ENCODE measurements at regions not wholly inside any gene's neighbourhood (a gene's known extent, or its start where the extent isn't known, plus 50 kb on each side); places are given as distances from the start of the nearest gene placed in this dataset.

DNA sequence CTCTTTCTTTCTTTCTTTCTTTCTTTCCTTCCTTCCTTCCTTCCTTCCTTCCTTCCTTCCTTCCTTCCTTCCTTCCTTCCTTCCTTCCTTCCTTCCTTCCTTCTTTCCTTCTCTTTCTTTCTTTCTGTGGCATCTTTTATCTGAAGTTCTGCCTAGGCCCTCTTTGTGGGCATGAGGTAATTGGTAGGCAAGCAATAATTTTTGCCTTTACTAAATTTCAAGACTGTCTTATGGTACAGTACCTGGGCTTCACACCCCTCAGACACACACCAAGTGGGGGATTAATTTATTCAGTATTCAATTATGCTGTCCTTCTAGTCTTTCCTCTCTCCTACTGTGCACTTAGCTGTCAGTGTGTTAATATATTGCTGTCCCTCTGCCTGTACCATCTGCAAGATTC is 155.5 kb downstream of the OXSM start:
- Histone ChIP-seq H3K9ac (ENCODE audit: insufficient read depth, low read length) (no peak overlapping the region), H3K27me3 (ENCODE audit: control insufficient read depth, insufficient read depth, low read length) (no peaks in the 10 kb centered on the region), H3K4me3 (replicated peaks in 1 of 4; ENCODE audit: control extremely low read depth in 1 of 4, insufficient read depth in 1 of 4, low read depth in 3 of 4, low read length in 4 of 4) (no peak overlapping the region), H4K20me1 (ENCODE audit: control insufficient read depth, extremely low read depth, insufficient read depth, low read length) (no peaks in the 10 kb centered on the region), H3K9me3 (ENCODE audit: control insufficient read depth, insufficient read depth, low read depth, low read length) (no peaks in the 10 kb centered on the region), H3K4me1 (ENCODE audit: control insufficient read depth, extremely low read depth, insufficient read depth, low read length) (no peaks in the 10 kb centered on the region), H3K36me3 (ENCODE audit: control insufficient read depth, insufficient read depth, low read length) (no peaks in the 10 kb centered on the region), H3K4me2 (ENCODE audit: extremely low read depth, insufficient read depth, low read length) (no peak overlapping the region), H2AFZ (ENCODE audit: low read length) (no peak overlapping the region), H3K27ac (ENCODE audit: insufficient read depth, low read length) (no peak overlapping the region), H3K79me2 (ENCODE audit: control insufficient read depth, insufficient read depth, low read length) (no peaks in the 10 kb centered on the region)
- TF ChIP-seq EZH2 (IDR thresholded peaks at IDR 0.05; ENCODE audit: low read length, missing control alignments) (no peak), CTCF (conservative IDR thresholded peaks at IDR 0.05 in 1 of 2, IDR thresholded peaks at IDR 0.05 in 1 of 2; ENCODE audit: low read depth in 1 of 2, low read length in 2 of 2) (no peak)
- DNase-seq (ENCODE audit: low read depth in 2 of 2): no peak

- no peaks in the 10 kb centered on the region for H3K27me3 ChIP-seq (ENCODE audit: control insufficient read depth, insufficient read depth, low read length)
- H3K79me2 ChIP-seq (ENCODE audit: control insufficient read depth, insufficient read depth, low read length): no peaks in the 10 kb centered on the region
- H3K9me3 ChIP-seq (ENCODE audit: control insufficient read depth, insufficient read depth, low read depth, low read length): no peaks in the 10 kb centered on the region
- no peak for DNase-seq (ENCODE audit: low read depth in 2 of 2)
- H2AFZ ChIP-seq (ENCODE audit: low read length): no peak overlapping the region
- H3K4me3 ChIP-seq (replicated peaks in 1 of 4; ENCODE audit: control extremely low read depth in 1 of 4, insufficient read depth in 1 of 4, low read depth in 3 of 4, low read length in 4 of 4): no peak overlapping the region
- no peak overlapping the region for H3K9ac ChIP-seq (ENCODE audit: insufficient read depth, low read length)
- H3K27ac ChIP-seq (ENCODE audit: insufficient read depth, low read length): no peak overlapping the region
- H4K20me1 ChIP-seq (ENCODE audit: control insufficient read depth, extremely low read depth, insufficient read depth, low read length): no peaks in the 10 kb centered on the region
- TF ChIP-seq CTCF (conservative IDR thresholded peaks at IDR 0.05 in 1 of 2, IDR thresholded peaks at IDR 0.05 in 1 of 2; ENCODE audit: low read depth in 1 of 2, low read length in 2 of 2) (no peak), EZH2 (IDR thresholded peaks at IDR 0.05; ENCODE audit: low read length, missing control alignments) (no peak)
- H3K4me1 ChIP-seq (ENCODE audit: control insufficient read depth, extremely low read depth, insufficient read depth, low read length): no peaks in the 10 kb centered on the region
- H3K36me3 ChIP-seq (ENCODE audit: control insufficient read depth, insufficient read depth, low read length): no peaks in the 10 kb centered on the region
- H3K4me2 ChIP-seq (ENCODE audit: extremely low read depth, insufficient read depth, low read length): no peak overlapping the region
Observed at GRCh38 chr3:25945836-25946235, 155.9 kb downstream of the OXSM start.

DNA sequence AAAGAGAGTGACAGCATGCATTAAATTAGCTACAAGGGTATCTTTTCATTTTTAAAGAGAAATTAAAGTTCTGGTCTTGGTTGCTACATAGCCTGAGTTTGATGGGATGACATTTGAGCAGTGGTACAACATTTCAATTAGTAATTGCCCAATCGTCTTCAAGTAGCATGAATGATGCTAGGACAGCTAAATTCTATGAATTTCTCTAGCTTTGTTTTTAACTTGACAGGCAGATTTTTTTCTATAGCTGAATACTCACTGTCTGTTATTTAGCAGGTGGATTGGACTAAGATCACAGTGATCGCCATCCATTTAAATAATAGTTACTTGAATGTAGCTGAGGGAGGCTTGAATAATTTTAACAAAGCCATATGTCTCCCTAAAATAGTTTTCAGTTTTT is 162.2 kb downstream of the OXSM start:
- no peak for TF ChIP-seq CTCF (conservative IDR thresholded peaks at IDR 0.05 in 1 of 2, IDR thresholded peaks at IDR 0.05 in 1 of 2; ENCODE audit: low read depth in 1 of 2, low read length in 2 of 2)
- Histone ChIP-seq H3K27ac (ENCODE audit: insufficient read depth, low read length) (no peak overlapping the region), H3K4me1 (ENCODE audit: control insufficient read depth, extremely low read depth, insufficient read depth, low read length) (no peaks in the 10 kb centered on the region), H3K27me3 (ENCODE audit: control insufficient read depth, insufficient read depth, low read length) (no peaks in the 10 kb centered on the region), H3K9ac (ENCODE audit: insufficient read depth, low read length) (no peak overlapping the region), H3K79me2 (ENCODE audit: control insufficient read depth, insufficient read depth, low read length) (no peaks in the 10 kb centered on the region), H3K36me3 (ENCODE audit: control insufficient read depth, insufficient read depth, low read length) (no peaks in the 10 kb centered on the region), H3K4me3 (replicated peaks in 1 of 4; ENCODE audit: control extremely low read depth in 1 of 4, insufficient read depth in 1 of 4, low read depth in 3 of 4, low read length in 4 of 4) (no peak overlapping the region), H4K20me1 (ENCODE audit: control insufficient read depth, extremely low read depth, insufficient read depth, low read length) (no peaks in the 10 kb centered on the region), H3K4me2 (ENCODE audit: extremely low read depth, insufficient read depth, low read length) (no peak overlapping the region), H2AFZ (ENCODE audit: low read length) (no peak overlapping the region), H3K9me3 (ENCODE audit: control insufficient read depth, insufficient read depth, low read depth, low read length) (no peaks in the 10 kb centered on the region)
- DNase-seq (ENCODE audit: low read depth in 2 of 2): no peak
